Caco-2 (cell line): ENCODE measurements at regions not wholly inside any gene's neighbourhood (a gene's known extent, or its start where the extent isn't known, plus 50 kb on each side); places are given as distances from the start of the nearest gene placed in this dataset.
A peak's percentile ranks its signal among the peaks of the same experiment; 100 is the strongest.

Experiments used
- BruUV-seq: library from RNA; stranded (reverse); fragments of 400-500 nt; replicated peaks from 2 replicates; lab custom pipeline; 2021; lab: Mats Ljungman, UMichigan
- CTCF ChIA-PET: fragments of 300-600 bp; sonication (Branson Sonifier 250); formaldehyde crosslinking; loops from one replicate; lab custom pipeline; 2022; ENCODE audit warnings: antibody characterized with exemption; lab: Charles Lee
- POLR2A ChIA-PET: fragments of 300-600 bp; sonication (Branson Sonifier 250); formaldehyde crosslinking; loops from one replicate; lab custom pipeline; 2022; ENCODE audit warnings: antibody characterized with exemption; lab: Charles Lee
- DNase-seq, 2 experiments: peaks; one replicate each; pipeline versions ENCODE4 v3.0.0 to v3.0.0-alpha.2; 2020 to 2022
- H3K27me3 ChIP-seq: replicated peaks from 2 replicates; pipeline ENCODE4 v1.6.0; 2011; ENCODE audit warnings: low read length; ENCODE audit not compliant: control insufficient read depth, insufficient read depth
- H3K36me3 ChIP-seq: 2 replicates; pipeline ENCODE4 v1.5.1; 2011; ENCODE audit warnings: low read length; ENCODE audit not compliant: control insufficient read depth, insufficient read depth
- H3K4me1 ChIP-seq: fragments of 250-450 bp; sonication (Bioruptor Pico); 2 replicates; pipeline ENCODE4 v1.5.1; 2020; ENCODE audit warnings: mild to moderate bottlenecking
- H3K4me3 ChIP-seq: 2 replicates; pipeline ENCODE4 v1.5.1; 2011; ENCODE audit warnings: low read depth, mild to moderate bottlenecking, control low read depth, low read length
- H3K9me3 ChIP-seq: fragments of 250-450 bp; sonication (Bioruptor Pico); 2 replicates; pipeline ENCODE4 v1.5.1; 2020; ENCODE audit warnings: mild to moderate bottlenecking, moderate library complexity
- H3K27ac Mint-ChIP-seq: one replicate; pipeline ENCODE4 v1.8.0; 2022; ENCODE audit warnings: mixed read lengths; ENCODE audit not compliant: unreplicated experiment
- H3K27me3 Mint-ChIP-seq: one replicate; pipeline ENCODE4 v1.8.0; 2022; ENCODE audit warnings: mixed read lengths; ENCODE audit not compliant: insufficient read depth, unreplicated experiment
- H3K36me3 Mint-ChIP-seq: one replicate; pipeline ENCODE4 v1.8.0; 2022; ENCODE audit warnings: mild to moderate bottlenecking, mixed read lengths; ENCODE audit not compliant: insufficient read depth, unreplicated experiment
- H3K4me1 Mint-ChIP-seq: one replicate; pipeline ENCODE4 v1.8.0; 2022; ENCODE audit warnings: low read depth, mixed read lengths; ENCODE audit not compliant: unreplicated experiment
- H3K4me3 Mint-ChIP-seq: one replicate; pipeline ENCODE4 v1.8.0; 2022; ENCODE audit warnings: mild to moderate bottlenecking, moderate library complexity, mixed read lengths; ENCODE audit not compliant: unreplicated experiment
- H3K9me3 Mint-ChIP-seq: one replicate; pipeline ENCODE4 v1.8.0; 2022; ENCODE audit warnings: mixed read lengths; ENCODE audit not compliant: unreplicated experiment
- intact Hi-C: fragments of 100-400 bp; cut with micrococcal nuclease; formaldehyde crosslinking; loops from one replicate; pipeline ENCODE4 v1.10.0; 2022; ENCODE audit not compliant: unreplicated experiment
- TF ChIP-seq, protein P1 (sequence below), 2 experiments: fragments of 200-600 bp in 1 of 2; IDR thresholded peaks; 1 replicate in 1 of 2; 2 replicates in 1 of 2; pipeline versions ENCODE4 v1.5.1 to v1.8.0; 2011 to 2022; ENCODE audit warnings: antibody characterized with exemption in 1 of 2, control low read depth in 1 of 2, inconsistent platforms in 1 of 2, low read depth in 1 of 2, low read length in 1 of 2, mild to moderate bottlenecking in 1 of 2, moderate library complexity in 1 of 2; ENCODE audit not compliant: insufficient read depth in 1 of 2, severe bottlenecking in 1 of 2, unreplicated experiment in 1 of 2

GRCh38 chr15:47003568-47003967 lies 713.7 kb upstream of the SEMA6D start:
- H3K9me3 ChIP-seq: no peaks in the 10 kb centered on the region

GRCh38 chr15:47013446-47013845 lies 703.9 kb upstream of the SEMA6D start:
- ChIA-PET POLR2A (no interaction called here), CTCF (no interaction called here)
- H3K4me1 ChIP-seq: no peaks in the 10 kb centered on the region
- Mint-ChIP-seq H3K4me3 (no peak overlapping the region), H3K27me3 (no peaks in the 10 kb centered on the region), H3K9me3 (peaks cover 14% of the 10 kb centered on the region), H3K4me1 (no peaks in the 10 kb centered on the region), H3K36me3 (no peaks in the 10 kb centered on the region), H3K27ac (no peak overlapping the region)
- TF ChIP-seq, protein P1, sequence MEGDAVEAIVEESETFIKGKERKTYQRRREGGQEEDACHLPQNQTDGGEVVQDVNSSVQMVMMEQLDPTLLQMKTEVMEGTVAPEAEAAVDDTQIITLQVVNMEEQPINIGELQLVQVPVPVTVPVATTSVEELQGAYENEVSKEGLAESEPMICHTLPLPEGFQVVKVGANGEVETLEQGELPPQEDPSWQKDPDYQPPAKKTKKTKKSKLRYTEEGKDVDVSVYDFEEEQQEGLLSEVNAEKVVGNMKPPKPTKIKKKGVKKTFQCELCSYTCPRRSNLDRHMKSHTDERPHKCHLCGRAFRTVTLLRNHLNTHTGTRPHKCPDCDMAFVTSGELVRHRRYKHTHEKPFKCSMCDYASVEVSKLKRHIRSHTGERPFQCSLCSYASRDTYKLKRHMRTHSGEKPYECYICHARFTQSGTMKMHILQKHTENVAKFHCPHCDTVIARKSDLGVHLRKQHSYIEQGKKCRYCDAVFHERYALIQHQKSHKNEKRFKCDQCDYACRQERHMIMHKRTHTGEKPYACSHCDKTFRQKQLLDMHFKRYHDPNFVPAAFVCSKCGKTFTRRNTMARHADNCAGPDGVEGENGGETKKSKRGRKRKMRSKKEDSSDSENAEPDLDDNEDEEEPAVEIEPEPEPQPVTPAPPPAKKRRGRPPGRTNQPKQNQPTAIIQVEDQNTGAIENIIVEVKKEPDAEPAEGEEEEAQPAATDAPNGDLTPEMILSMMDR (IDR thresholded peaks at IDR 0.05; ENCODE audit: insufficient read depth in 1 of 2, low read depth in 1 of 2, low read length in 1 of 2, severe bottlenecking in 1 of 2, unreplicated experiment in 1 of 2): no peak
- no peaks in the 10 kb centered on the region for H3K27me3 ChIP-seq
- no peak for DNase-seq
- no peaks in the 10 kb centered on the region for H3K36me3 ChIP-seq
- H3K4me3 ChIP-seq: no peak overlapping the region
- BruUV-seq: no TSS peak
- intact Hi-C loops: no loop called here
- H3K9me3 ChIP-seq: no peaks in the 10 kb centered on the region

More at GRCh38 chr15:47003568-47003967, 713.7 kb upstream of the SEMA6D start:
- no peak overlapping the region for H3K27ac Mint-ChIP-seq
- H3K9me3 Mint-ChIP-seq: peaks cover 18% of the 10 kb centered on the region
- H3K4me1 ChIP-seq: no peaks in the 10 kb centered on the region
- no peaks in the 10 kb centered on the region for H3K27me3 Mint-ChIP-seq
- BruUV-seq: no TSS peak
- no peak overlapping the region for H3K4me3 Mint-ChIP-seq
- no peaks in the 10 kb centered on the region for H3K36me3 ChIP-seq
- no peak overlapping the region for H3K4me3 ChIP-seq
- no peaks in the 10 kb centered on the region for H3K27me3 ChIP-seq
- peaks cover 6% of the 10 kb centered on the region for H3K4me1 Mint-ChIP-seq
- peak; percentile 10 to 39 for DNase-seq
- POLR2A ChIA-PET: no interaction called here
- CTCF ChIA-PET: no interaction called here
- no peaks in the 10 kb centered on the region for H3K36me3 Mint-ChIP-seq
- intact Hi-C loops: no loop called here
- TF ChIP-seq, protein P1 (IDR thresholded peaks at IDR 0.05; ENCODE audit: insufficient read depth in 1 of 2, low read depth in 1 of 2, low read length in 1 of 2, severe bottlenecking in 1 of 2, unreplicated experiment in 1 of 2): no peak

DNA sequence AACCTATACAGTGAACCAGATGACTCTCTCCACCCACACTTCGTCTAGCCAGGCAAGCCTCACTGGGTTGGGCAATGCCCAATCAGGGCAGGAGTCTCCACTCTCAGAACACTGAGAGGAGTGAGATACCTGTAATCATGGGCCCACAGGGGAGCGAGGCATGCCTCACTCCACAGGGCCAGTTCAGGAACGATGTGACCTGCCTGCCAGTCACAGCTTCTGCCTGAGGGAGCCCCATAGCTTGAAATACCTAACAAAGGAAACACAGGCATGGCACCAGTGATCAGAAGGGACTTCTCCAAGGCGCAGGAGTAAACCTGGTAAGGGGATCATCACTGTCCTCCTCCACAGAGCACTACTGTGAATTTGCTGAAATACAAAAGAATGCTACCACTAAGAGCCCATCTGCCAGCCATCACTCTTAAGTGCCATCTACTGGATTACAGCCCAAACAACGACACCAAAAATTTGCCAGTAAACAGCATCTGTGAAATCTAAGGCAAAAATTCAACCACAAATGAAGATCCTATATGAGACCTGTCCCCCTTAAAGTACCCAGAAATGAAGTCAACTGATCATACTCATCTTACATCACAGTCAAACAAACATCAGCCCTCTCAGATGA lies 689.9 kb upstream of the SEMA6D start:
- H3K27me3 Mint-ChIP-seq: no peaks in the 10 kb centered on the region
- POLR2A ChIA-PET: no interaction called here
- H3K36me3 Mint-ChIP-seq: no peaks in the 10 kb centered on the region
- Histone ChIP-seq H3K4me1 (peaks cover 8% of the 10 kb centered on the region; the same call in 1 of the 2 replicates), H3K36me3 (no peaks in the 10 kb centered on the region), H3K9me3 (no peaks in the 10 kb centered on the region; the same call in none of the 2 replicates), H3K27me3 (no peaks in the 10 kb centered on the region), H3K4me3 (no peak overlapping the region)
- H3K4me1 Mint-ChIP-seq: no peaks in the 10 kb centered on the region
- H3K9me3 Mint-ChIP-seq: peaks cover 8% of the 10 kb centered on the region
- DNase-seq: peak in 1 of 2 experiments; percentile 8
- intact Hi-C loops: loop anchor here (1.0 kb wide), 2 partner anchors 240 to 715 kb away; no protein-coding TSS in a partner anchor
- no peak overlapping the region for H3K27ac Mint-ChIP-seq
- CTCF ChIA-PET: no interaction called here
- TF ChIP-seq, protein P1 (IDR thresholded peaks at IDR 0.05; ENCODE audit: insufficient read depth in 1 of 2, low read depth in 1 of 2, low read length in 1 of 2, severe bottlenecking in 1 of 2, unreplicated experiment in 1 of 2): peak in 1 of 2 experiments; percentile 10
- H3K4me3 Mint-ChIP-seq: no peak overlapping the region
- BruUV-seq: no TSS peak
